HepG2 (cell line): ENCODE measurements at regions not wholly inside any gene's neighbourhood (a gene's known extent, or its start where the extent isn't known, plus 50 kb on each side); places are given as distances from the start of the nearest gene placed in this dataset.

ENCODE experiments used
- ATAC-seq: fragments of 200-7000 bp; cut with Tn5 transposase; 3 replicates; pipeline ENCODE4 v1.9.1; 2020; ENCODE audit warnings: mild to moderate bottlenecking, moderate library complexity
- BruUV-seq: library from RNA; stranded (reverse); fragments of 400-500 nt; replicated peaks from 2 replicates; lab custom pipeline; 2021; lab: Mats Ljungman, UMichigan
- CTCF ChIA-PET: fragments of 300-600 bp; formaldehyde crosslinking; extraction: SDS; loops from one replicate; lab custom pipeline; 2021; ENCODE audit warnings: low total read pairs, inconsistent platforms, low intra/inter-chr PET ratio; lab: Yijun Ruan, JAX
- POLR2A ChIA-PET: fragments of 350-600 bp; sonication (Branson Sonifier 250); formaldehyde crosslinking; loops from one replicate; lab custom pipeline; 2020; ENCODE audit warnings: antibody characterized with exemption, inconsistent platforms; lab: Yijun Ruan, JAX
- DNase-seq: peaks from one replicate; pipeline ENCODE4 v3.0.0-alpha.2; 2015; ENCODE audit warnings: low spot score
- FAIRE-seq: peaks from 3 replicates; lab custom pipeline; 2011; peaks lifted over from hg19 to GRCh38; lab: Jason Lieb, UNC
- H2AFZ ChIP-seq: one replicate; pipeline ENCODE4 v1.6.1; 2011; ENCODE audit warnings: low read length, inconsistent platforms
- H3K27ac ChIP-seq: fragments of 300-600 bp; 3 replicates; pipeline ENCODE4 v1.8.0; 2011; ENCODE audit warnings: mixed run types, mild to moderate bottlenecking, mixed read lengths, low read length, inconsistent platforms; ENCODE audit not compliant: insufficient read depth; ENCODE audit errors: extremely low read length
- H3K27me3 ChIP-seq, 2 experiments: fragments of 200-600 bp in 1 of 2; 2 replicates in 1 of 2; 3 replicates in 1 of 2; pipeline versions ENCODE4 v1.6.0 to v1.8.0; 2011; ENCODE audit warnings: low read length in 2 of 2, mild to moderate bottlenecking in 2 of 2, moderate library complexity in 2 of 2, inconsistent platforms in 1 of 2; ENCODE audit not compliant: insufficient read depth in 2 of 2, control insufficient read depth in 1 of 2
- H3K36me3 ChIP-seq, 2 experiments: fragments of 200-600 bp in 1 of 2; replicated peaks in 1 of 2; 2 replicates in 1 of 2; 3 replicates in 1 of 2; pipeline versions ENCODE4 v1.5.1 to v1.8.0; 2011; ENCODE audit warnings: low read length in 2 of 2, inconsistent platforms in 1 of 2; ENCODE audit not compliant: insufficient read depth in 2 of 2, control insufficient read depth in 1 of 2
- H3K4me1 ChIP-seq: 2 replicates; pipeline ENCODE4 v1.5.1; 2012; ENCODE audit warnings: low read length, inconsistent platforms; ENCODE audit not compliant: insufficient read depth
- H3K4me2 ChIP-seq: 2 replicates; pipeline ENCODE4 v1.6.0; 2011; ENCODE audit warnings: low read depth, low read length, inconsistent platforms
- H3K4me3 ChIP-seq, 3 experiments: fragments of 200-600 bp in 1 of 3; sonication (generic), shearing (Covaris generic) in 1 of 3; replicated peaks in 1 of 3; 2 replicates each; pipeline ENCODE4 v1.5.1; 2011 to 2016; ENCODE audit warnings: low read length in 3 of 3, inconsistent platforms in 2 of 3, low read depth in 2 of 3, mild to moderate bottlenecking in 2 of 3, control low read depth in 1 of 3, mixed read lengths in 1 of 3; ENCODE audit not compliant: insufficient read depth in 1 of 3
- H3K79me2 ChIP-seq: one replicate; pipeline ENCODE4 v1.6.1; 2011; ENCODE audit warnings: low read length, inconsistent platforms; ENCODE audit not compliant: insufficient read depth
- H3K9ac ChIP-seq: 2 replicates; pipeline ENCODE4 v1.6.0; 2011; ENCODE audit warnings: mild to moderate bottlenecking, low read depth, low read length, inconsistent platforms; ENCODE audit not compliant: insufficient read depth
- H3K9me3 ChIP-seq: 2 replicates; pipeline ENCODE4 v1.5.1; 2012; ENCODE audit warnings: mild to moderate bottlenecking, low read length
- H4K20me1 ChIP-seq: 2 replicates; pipeline ENCODE4 v1.6.0; 2011; ENCODE audit warnings: inconsistent platforms, mild to moderate bottlenecking, low read length, moderate library complexity; ENCODE audit not compliant: insufficient read depth
- BORCS8-MEF2B ChIP-seq: sonication (generic); formaldehyde crosslinking; IDR thresholded peaks from 2 replicates; pipeline ENCODE4 v1.8.0; 2022; ENCODE audit warnings: mild to moderate bottlenecking, missing genetic modification reagents
- ETV5 ChIP-seq: IDR thresholded peaks from 2 replicates; pipeline ENCODE4 v1.6.1; 2018; ENCODE audit warnings: missing biosample characterization, missing genetic modification reagents, inconsistent platforms, borderline replicate concordance
- EZH2 ChIP-seq: conservative IDR thresholded peaks from 2 replicates; pipeline ENCODE4 v1.6.1; 2012; ENCODE audit warnings: mild to moderate bottlenecking, low read depth, low read length, moderate library complexity
- FOXK1 ChIP-seq: sonication (generic); formaldehyde crosslinking; IDR thresholded peaks from 2 replicates; pipeline ENCODE4 v1.4.0; 2020; ENCODE audit warnings: low read depth, missing genetic modification reagents, borderline replicate concordance
- IRX3 ChIP-seq: sonication (generic); formaldehyde crosslinking; IDR thresholded peaks from 2 replicates; pipeline ENCODE4 v1.8.1; 2023; ENCODE audit warnings: mild to moderate bottlenecking, low read depth, missing genetic modification reagents, borderline replicate concordance
- KAT8 ChIP-seq: IDR thresholded peaks from 2 replicates; pipeline ENCODE4 v1.6.1; 2016; ENCODE audit warnings: missing genetic modification reagents, missing compliant biosample characterization
- KLF16 ChIP-seq, 2 experiments: sonication (generic) in 1 of 2; formaldehyde crosslinking in 1 of 2; IDR thresholded peaks; 2 replicates each; pipeline versions ENCODE4 v1.6.1 to v1.8.0; 2016 to 2023; ENCODE audit warnings: missing genetic modification reagents in 2 of 2, missing compliant biosample characterization in 1 of 2
- KLF9 ChIP-seq: IDR thresholded peaks from 2 replicates; pipeline ENCODE4 v1.6.1; 2016; ENCODE audit warnings: low read depth
- MAFG ChIP-seq: sonication (generic); formaldehyde crosslinking; IDR thresholded peaks from 2 replicates; pipeline ENCODE4 v1.5.1; 2020; ENCODE audit warnings: mild to moderate bottlenecking, missing genetic modification reagents
- NCOA1 ChIP-seq: sonication (generic); formaldehyde crosslinking; IDR thresholded peaks from 2 replicates; pipeline ENCODE4 v1.9.0; 2021; ENCODE audit warnings: missing genetic modification reagents
- NR3C1 ChIP-seq: sonication (generic); formaldehyde crosslinking; IDR thresholded peaks from 2 replicates; pipeline ENCODE4 v1.4.0; 2020; ENCODE audit warnings: missing genetic modification reagents
- SNAI1 ChIP-seq: sonication (generic); formaldehyde crosslinking; IDR thresholded peaks from 2 replicates; pipeline ENCODE4 v1.5.0; 2020; ENCODE audit warnings: mild to moderate bottlenecking, missing genetic modification reagents, borderline replicate concordance
- SSRP1 ChIP-seq: IDR thresholded peaks from 2 replicates; pipeline ENCODE4 v1.6.1; 2016; ENCODE audit warnings: control low read depth
- TCF12 ChIP-seq, 2 experiments: fragments of 450-650 bp in 1 of 2; sonication (generic) in 1 of 2; formaldehyde crosslinking in 1 of 2; IDR thresholded peaks; 2 replicates each; pipeline versions ENCODE4 v1.6.1 to v1.8.0; 2017 to 2022; ENCODE audit warnings: antibody characterized with exemption in 1 of 2, mild to moderate bottlenecking in 1 of 2, missing genetic modification reagents in 1 of 2, moderate library complexity in 1 of 2
- THAP9 ChIP-seq: sonication (generic); formaldehyde crosslinking; IDR thresholded peaks from 2 replicates; pipeline ENCODE4; 2020; ENCODE audit warnings: missing genetic modification reagents, mild to moderate bottlenecking, borderline replicate concordance
- ZBTB44 ChIP-seq: sonication (generic); formaldehyde crosslinking; IDR thresholded peaks from 2 replicates; pipeline ENCODE4 v1.4.0; 2020; ENCODE audit warnings: missing genetic modification reagents
- ZNF33B ChIP-seq: sonication (generic); formaldehyde crosslinking; IDR thresholded peaks from 2 replicates; pipeline ENCODE4 v1.5.1; 2020; ENCODE audit warnings: mild to moderate bottlenecking, missing genetic modification reagents
- ZNF547 ChIP-seq: sonication (generic); formaldehyde crosslinking; IDR thresholded peaks from 2 replicates; pipeline ENCODE4 v1.5.1; 2020; ENCODE audit warnings: mild to moderate bottlenecking, missing genetic modification reagents
- ZNF558 ChIP-seq: sonication (generic); formaldehyde crosslinking; IDR thresholded peaks from 2 replicates; pipeline ENCODE4 v1.9.0; 2022; ENCODE audit warnings: mild to moderate bottlenecking, missing genetic modification reagents, borderline replicate concordance
- ZNF644 ChIP-seq: IDR thresholded peaks from 2 replicates; pipeline ENCODE4 v1.6.1; 2016; ENCODE audit warnings: low read depth
- ZNF749 ChIP-seq: sonication (generic); formaldehyde crosslinking; IDR thresholded peaks from 2 replicates; pipeline ENCODE4 v1.8.0; 2022; ENCODE audit warnings: mild to moderate bottlenecking, missing genetic modification reagents, moderate library complexity, borderline replicate concordance
- ZSCAN12 ChIP-seq: sonication (generic); formaldehyde crosslinking; IDR thresholded peaks from 2 replicates; pipeline ENCODE4 v1.9.0; 2021; ENCODE audit warnings: mild to moderate bottlenecking, missing genetic modification reagents
- WGBS: methylation state at CpG from one replicate; pipeline ENCODE4 v1.1.6; 2017; ENCODE audit warnings: low lambda C conversion rate; 5-methylcytosine and 5-hydroxymethylcytosine counted together
- in situ Hi-C: cut with HindIII; loops from 2 replicates; pipeline ENCODE4 v1.10.0; 2017; ENCODE audit warnings: low pct_unique_long_range_greater_than_20kb; ENCODE audit not compliant: extremely low pct_ligation_motif_present
- intact Hi-C: fragments of 100-400 bp; cut with micrococcal nuclease; formaldehyde crosslinking; loops from one replicate; pipeline ENCODE4 v1.10.0; 2022; ENCODE audit not compliant: unreplicated experiment
- TF ChIP-seq, protein P1 (sequence below): sonication (generic); formaldehyde crosslinking; IDR thresholded peaks from 2 replicates; pipeline ENCODE4 v1.4.0; 2020; ENCODE audit warnings: mild to moderate bottlenecking, missing genetic modification reagents

DNA sequence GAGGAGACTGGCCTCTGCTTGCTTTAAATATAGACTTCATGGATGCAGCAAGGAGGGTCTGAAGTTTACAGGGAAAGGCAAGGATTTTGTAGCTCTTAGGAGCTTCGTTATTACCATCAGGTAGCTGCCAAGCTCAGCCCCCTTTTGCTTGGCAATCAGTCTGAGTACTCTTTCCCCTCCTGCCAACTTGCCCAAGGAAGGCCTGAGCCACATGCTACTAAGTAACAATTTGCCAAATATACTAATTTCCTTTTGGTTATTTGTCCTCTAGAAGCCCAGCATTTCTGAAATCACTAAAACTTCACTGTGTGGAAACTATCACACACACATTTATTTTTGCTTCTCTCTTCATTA lies 85.5 kb upstream of the ITPRID2 start (continued):
- TF ChIP-seq ZNF558 (CRISPR knock-in tag) = no peak
- no peak for TF ChIP-seq NR3C1
- TF ChIP-seq FOXK1 (CRISPR knock-in tag) = no peak
- TF ChIP-seq ZNF749 (CRISPR knock-in tag) = no peak
- no peak for TF ChIP-seq KLF9
- TF ChIP-seq ZNF547 (CRISPR knock-in tag) = no peak
- no peak for TF ChIP-seq ZBTB44 (CRISPR knock-in tag)
- TF ChIP-seq ETV5 (CRISPR knock-in tag) = no peak

GRCh38 chr2:181807526-181807925 lies 84.0 kb upstream of the ITPRID2 start:
- DNase-seq (no peak), ATAC-seq (no peak), FAIRE-seq (no peak)
- no TSS peak for BruUV-seq
- H3K79me2 ChIP-seq = no peaks in the 10 kb centered on the region
- no peaks in the 10 kb centered on the region for H3K27me3 ChIP-seq
- no peak overlapping the region for H2AFZ ChIP-seq
- H4K20me1 ChIP-seq = no peaks in the 10 kb centered on the region
- CTCF ChIA-PET = no interaction called here
- no peaks in the 10 kb centered on the region for H3K36me3 ChIP-seq
- H3K9me3 ChIP-seq = peaks cover 2% of the 10 kb centered on the region; the same call in 1 of the 2 replicates
- intact Hi-C loops = no loop called here
- no peak overlapping the region for H3K9ac ChIP-seq
- WGBS = 9% methylated on average over 2 of the region's 2 CpGs
- POLR2A ChIA-PET = no interaction called here
- H3K4me2 ChIP-seq = no peak overlapping the region
- in situ Hi-C loops = no loop called here
- no peak overlapping the region for H3K4me3 ChIP-seq
- H3K27ac ChIP-seq = no peak overlapping the region
- peaks cover 33% of the 10 kb centered on the region for H3K4me1 ChIP-seq
- TF ChIP-seq SNAI1 (CRISPR knock-in tag) = no peak
- TF ChIP-seq IRX3 = no peak
- TF ChIP-seq KAT8 (CRISPR knock-in tag) = no peak
- TF ChIP-seq BORCS8-MEF2B (CRISPR knock-in tag) = no peak
- no peak for TF ChIP-seq ZNF644 (CRISPR knock-in tag)
- TF ChIP-seq MAFG = no peak
- no peak for TF ChIP-seq NCOA1
- TF ChIP-seq, protein P1, sequence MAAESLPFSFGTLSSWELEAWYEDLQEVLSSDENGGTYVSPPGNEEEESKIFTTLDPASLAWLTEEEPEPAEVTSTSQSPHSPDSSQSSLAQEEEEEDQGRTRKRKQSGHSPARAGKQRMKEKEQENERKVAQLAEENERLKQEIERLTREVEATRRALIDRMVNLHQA = no peak
- TF ChIP-seq KLF16 (CRISPR knock-in tag; IDR thresholded peaks at IDR 0.05) = no peak
- TF ChIP-seq SSRP1 (CRISPR knock-in tag) = no peak
- TF ChIP-seq TCF12 (IDR thresholded peaks at IDR 0.05) = no peak
- no peak for TF ChIP-seq TCF12 (CRISPR knock-in tag; IDR thresholded peaks at IDR 0.05)
- no peak for TF ChIP-seq EZH2
- TF ChIP-seq ZSCAN12 (CRISPR knock-in tag) = no peak
- TF ChIP-seq ZNF33B (CRISPR knock-in tag) = no peak
- no peak for TF ChIP-seq THAP9 (CRISPR knock-in tag)
